HAP-1 (cell line): ENCODE measurements at regions not wholly inside any gene's neighbourhood (a gene's known extent, or its start where the extent isn't known, plus 50 kb on each side); places are given as distances from the start of the nearest gene placed in this dataset.
"Not testable (repeated sequence)": the region's sequence is repeated elsewhere in the genome, so short reads cannot be mapped to it uniquely, and the experiment has no call there.

ENCODE experiments used
- DNase-seq, 2 experiments: peaks; one replicate each; pipeline ENCODE4 v3.0.0-alpha.2; 2016 to 2020; ENCODE audit warnings: low spot score in 2 of 2
- H3K27me3 ChIP-seq: fragments of 250-450 bp; sonication (Bioruptor Pico); 2 replicates; pipeline ENCODE4 v1.5.1; 2020; ENCODE audit warnings: low read depth, mild to moderate bottlenecking, moderate library complexity
- H3K36me3 ChIP-seq: fragments of 250-450 bp; sonication (Bioruptor Pico); replicated peaks from 2 replicates; pipeline ENCODE4 v1.5.1; 2020; ENCODE audit warnings: mild to moderate bottlenecking
- H3K4me1 ChIP-seq: fragments of 250-450 bp; sonication (Bioruptor Pico); 2 replicates; pipeline ENCODE4 v1.5.1; 2020; ENCODE audit warnings: mild to moderate bottlenecking
- H3K4me3 ChIP-seq: fragments of 250-450 bp; sonication (Bioruptor Pico); 2 replicates; pipeline ENCODE4 v1.5.1; 2020; ENCODE audit warnings: mild to moderate bottlenecking, moderate library complexity
- H3K9me3 ChIP-seq: fragments of 250-450 bp; sonication (Bioruptor Pico); 2 replicates; pipeline ENCODE4 v1.5.1; 2020; ENCODE audit warnings: mild to moderate bottlenecking, moderate library complexity
- in situ Hi-C: fragments of 300-500 bp; cut with MboI; formaldehyde crosslinking; loops from 3 replicates; pipeline ENCODE4 v1.14.3; 2020; ENCODE audit warnings: low sequenced_read_pairs, inconsistent platforms, mixed read lengths

GRCh38 chr9:1922026-1922425, 93.1 kb upstream of the SMARCA2 start:
- Histone ChIP-seq H3K27me3 (no peaks in the 10 kb centered on the region), H3K4me3 (no peak overlapping the region), H3K9me3 (no peaks in the 10 kb centered on the region), H3K4me1 (no peaks in the 10 kb centered on the region), H3K36me3 (no peaks in the 10 kb centered on the region)
- in situ Hi-C loops = no loop called here
- no peak for DNase-seq

DNA sequence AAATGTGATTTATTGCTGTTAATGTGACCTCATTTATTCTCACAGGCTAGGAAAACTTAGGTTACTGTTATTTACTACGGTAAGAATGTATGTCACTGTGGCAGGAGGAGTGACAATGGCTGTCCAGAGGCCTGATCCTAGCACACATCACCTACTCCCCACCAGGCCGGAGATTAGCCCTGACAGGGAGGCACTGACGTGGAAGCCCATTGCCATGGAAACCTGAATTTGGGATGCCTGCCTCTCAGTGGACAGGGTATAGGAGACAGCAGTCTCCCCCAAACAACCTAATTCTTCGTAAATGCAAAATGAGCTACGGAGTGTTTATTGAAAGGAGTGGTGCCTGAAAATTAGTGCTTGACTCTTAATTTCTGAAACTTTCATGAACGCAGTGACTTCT, 87.6 kb upstream of the SMARCA2 start:
- in situ Hi-C loops = no loop called here
- H3K4me1 ChIP-seq = 0 out of 2 replicates have a peak, but pooled peaks cover 2% of the 10 kb centered on the region
- no peak for DNase-seq
- H3K36me3 ChIP-seq = no peaks in the 10 kb centered on the region
- no peak overlapping the region for H3K4me3 ChIP-seq
- no peaks in the 10 kb centered on the region for H3K9me3 ChIP-seq
- no peaks in the 10 kb centered on the region for H3K27me3 ChIP-seq

DNA sequence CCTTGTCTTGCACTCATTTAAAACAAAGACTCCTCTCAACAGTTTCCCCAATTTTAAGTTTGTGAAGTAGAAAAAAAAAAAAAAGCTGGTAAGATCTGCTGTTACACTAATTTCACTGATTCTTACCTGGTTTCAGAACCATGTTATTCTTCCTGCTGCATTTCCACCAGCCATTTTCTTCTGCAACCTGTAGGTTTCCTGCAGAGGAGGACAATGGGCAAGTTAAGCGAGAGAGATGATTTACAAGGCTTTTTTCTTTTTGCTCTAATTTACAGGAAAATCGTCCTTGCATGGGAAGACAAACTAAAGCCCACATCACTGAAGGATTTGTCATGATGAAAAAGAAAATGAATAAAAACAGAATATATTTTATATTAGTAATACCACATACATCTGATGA, 86.0 kb upstream of the SMARCA2 start:
- Histone ChIP-seq H3K4me3 (no peak overlapping the region), H3K9me3 (no peaks in the 10 kb centered on the region)
- in situ Hi-C loops = no loop called here

GRCh38 chr9:1929722-1930244, 85.4 kb upstream of the SMARCA2 start:
- Histone ChIP-seq H3K4me3 (no peak overlapping the region), H3K27me3 (no peaks in the 10 kb centered on the region), H3K9me3 (no peaks in the 10 kb centered on the region), H3K4me1 (0 out of 2 replicates have a peak, but pooled peaks cover 2% of the 10 kb centered on the region), H3K36me3 (no peaks in the 10 kb centered on the region)
- no peak for DNase-seq
- in situ Hi-C loops = no loop called here

More for the DNA sequence above, 86.0 kb upstream of the SMARCA2 start:
- DNase-seq = no peak
- H3K4me1 ChIP-seq = 0 out of 2 replicates have a peak, but pooled peaks cover 2% of the 10 kb centered on the region
- H3K36me3 ChIP-seq = no peaks in the 10 kb centered on the region
- H3K27me3 ChIP-seq = no peaks in the 10 kb centered on the region

- DNase-seq = peak; percentile 20 to 27
- H3K27me3 ChIP-seq, H3K9me3 ChIP-seq, H3K4me3 ChIP-seq, H3K4me1 ChIP-seq, H3K36me3 ChIP-seq, in situ Hi-C loops: not testable (repeated sequence)
Observed at GRCh38 chr9:1930245-1930736, 84.9 kb upstream of the SMARCA2 start.

DNA sequence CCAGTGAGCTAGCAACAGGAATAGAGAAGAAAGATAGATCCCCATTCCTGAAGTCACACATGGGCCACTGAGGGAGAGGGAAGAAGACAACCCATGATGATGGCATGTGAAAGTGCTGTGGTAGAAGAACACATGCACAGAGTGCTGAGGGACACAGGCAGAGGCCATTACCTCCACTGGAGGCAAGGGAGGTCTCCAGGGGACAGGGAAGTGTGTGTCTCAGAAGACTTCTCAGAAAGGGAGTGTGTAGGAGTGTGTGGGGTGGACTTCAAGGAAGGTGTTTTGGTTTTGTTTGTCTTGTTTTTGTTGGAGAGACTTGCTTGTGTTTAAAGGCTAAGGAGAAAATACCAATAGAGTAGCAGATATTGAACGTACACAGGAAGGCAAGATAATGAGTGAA, 77.0 kb upstream of the SMARCA2 start:
- in situ Hi-C loops = no loop called here

DNA sequence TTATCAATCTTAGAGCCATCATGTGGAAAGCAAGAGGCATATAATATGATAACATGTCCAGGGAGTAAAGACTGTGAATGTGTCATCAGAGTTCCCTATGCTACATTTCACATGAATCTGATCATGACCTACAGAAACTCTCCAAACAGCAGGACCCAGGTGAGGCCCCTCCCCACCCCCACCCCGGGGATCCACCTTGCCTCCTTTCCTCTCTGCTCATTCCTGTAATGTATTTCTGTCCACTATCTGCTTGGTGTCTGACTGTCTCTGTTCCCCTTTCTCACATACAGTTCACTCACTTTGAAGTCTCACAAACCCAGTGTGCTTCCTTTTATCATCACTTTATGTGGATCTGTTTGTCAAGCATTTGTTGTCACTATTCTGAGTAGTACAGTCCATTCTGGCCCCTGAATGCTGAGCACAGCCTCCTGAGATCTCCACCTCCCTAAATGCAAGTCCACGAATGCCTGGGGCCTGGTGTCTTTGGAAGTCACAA, 76.4 kb upstream of the SMARCA2 start:
- in situ Hi-C loops = no loop called here
- H3K9me3 ChIP-seq = no peaks in the 10 kb centered on the region
- no peak overlapping the region for H3K4me3 ChIP-seq
- no peaks in the 10 kb centered on the region for H3K4me1 ChIP-seq
- H3K27me3 ChIP-seq = 0 out of 2 replicates have a peak, but pooled peaks cover 6% of the 10 kb centered on the region
- no peak for DNase-seq
- no peaks in the 10 kb centered on the region for H3K36me3 ChIP-seq

More for the DNA sequence above, 77.0 kb upstream of the SMARCA2 start:
- H3K9me3 ChIP-seq = no peaks in the 10 kb centered on the region
- 0 out of 2 replicates have a peak, but pooled peaks cover under 1% of the 10 kb centered on the region for H3K27me3 ChIP-seq
- H3K4me3 ChIP-seq = no peak overlapping the region
- DNase-seq = no peak
- H3K4me1 ChIP-seq = no peaks in the 10 kb centered on the region
- no peaks in the 10 kb centered on the region for H3K36me3 ChIP-seq

- Histone ChIP-seq H3K4me1 (no peaks in the 10 kb centered on the region), H3K9me3 (no peaks in the 10 kb centered on the region), H3K27me3 (0 out of 2 replicates have a peak, but pooled peaks cover 7% of the 10 kb centered on the region), H3K4me3 (no peak overlapping the region), H3K36me3 (no peaks in the 10 kb centered on the region)
- no peak for DNase-seq
- in situ Hi-C loops = no loop called here
Observed at GRCh38 chr9:1939466-1939865, 75.7 kb upstream of the SMARCA2 start.

GRCh38 chr9:1939926-1940368, 75.2 kb upstream of the SMARCA2 start:
- peak; percentile 11 to 38 for DNase-seq
- in situ Hi-C loops = no loop called here
- H3K9me3 ChIP-seq = no peaks in the 10 kb centered on the region
- H3K4me3 ChIP-seq = no peak overlapping the region
- H3K4me1 ChIP-seq = no peaks in the 10 kb centered on the region
- H3K36me3 ChIP-seq = no peaks in the 10 kb centered on the region
- 0 out of 2 replicates have a peak, but pooled peaks cover 7% of the 10 kb centered on the region for H3K27me3 ChIP-seq

DNA sequence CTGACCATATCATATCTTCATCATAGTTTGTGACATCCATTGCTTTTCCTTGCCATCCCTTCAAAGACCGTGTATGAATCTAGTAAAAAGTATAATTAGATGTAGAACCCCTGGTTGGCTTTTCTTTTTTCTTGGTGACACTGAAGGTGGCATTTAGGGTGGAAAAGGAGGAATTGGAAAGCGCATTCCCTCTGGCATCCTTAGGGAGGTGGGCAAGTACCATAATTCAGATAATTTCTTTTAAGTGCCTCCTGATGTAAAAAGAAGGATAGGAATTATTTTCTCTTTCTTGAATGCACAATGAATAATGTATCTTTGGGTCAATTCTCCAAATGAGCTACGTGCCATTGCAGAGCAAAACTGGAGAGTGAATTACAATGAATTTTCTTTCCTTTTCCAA, 73.2 kb upstream of the SMARCA2 start:
- H3K4me1 ChIP-seq = no peaks in the 10 kb centered on the region
- no peak overlapping the region for H3K4me3 ChIP-seq
- in situ Hi-C loops = no loop called here
- H3K27me3 ChIP-seq = 0 out of 2 replicates have a peak, but pooled peaks cover 7% of the 10 kb centered on the region
- H3K36me3 ChIP-seq = no peaks in the 10 kb centered on the region
- DNase-seq = no peak
- no peaks in the 10 kb centered on the region for H3K9me3 ChIP-seq

GRCh38 chr9:1946526-1947283, 68.4 kb upstream of the SMARCA2 start:
- 0 out of 2 replicates have a peak, but pooled peaks cover 7% of the 10 kb centered on the region for H3K27me3 ChIP-seq
- in situ Hi-C loops = no loop called here
- no peaks in the 10 kb centered on the region for H3K4me1 ChIP-seq
- no peak for DNase-seq
- H3K36me3 ChIP-seq = no peaks in the 10 kb centered on the region
- no peaks in the 10 kb centered on the region for H3K9me3 ChIP-seq
- H3K4me3 ChIP-seq = no peak overlapping the region

GRCh38 chr9:1947438-1947837, 67.7 kb upstream of the SMARCA2 start:
- Histone ChIP-seq H3K36me3 (no peaks in the 10 kb centered on the region), H3K27me3 (0 out of 2 replicates have a peak, but pooled peaks cover 10% of the 10 kb centered on the region), H3K4me3 (no peak overlapping the region), H3K9me3 (no peaks in the 10 kb centered on the region), H3K4me1 (no peaks in the 10 kb centered on the region)
- DNase-seq = no peak
- in situ Hi-C loops = no loop called here

- in situ Hi-C loops = no loop called here
- Histone ChIP-seq H3K36me3 (no peaks in the 10 kb centered on the region), H3K27me3 (peaks cover 11% of the 10 kb centered on the region; the same call in 1 of the 2 replicates), H3K4me1 (no peaks in the 10 kb centered on the region), H3K9me3 (no peaks in the 10 kb centered on the region), H3K4me3 (no peak overlapping the region)
- DNase-seq = no peak
Observed at GRCh38 chr9:1948541-1948940, 66.6 kb upstream of the SMARCA2 start.

DNA sequence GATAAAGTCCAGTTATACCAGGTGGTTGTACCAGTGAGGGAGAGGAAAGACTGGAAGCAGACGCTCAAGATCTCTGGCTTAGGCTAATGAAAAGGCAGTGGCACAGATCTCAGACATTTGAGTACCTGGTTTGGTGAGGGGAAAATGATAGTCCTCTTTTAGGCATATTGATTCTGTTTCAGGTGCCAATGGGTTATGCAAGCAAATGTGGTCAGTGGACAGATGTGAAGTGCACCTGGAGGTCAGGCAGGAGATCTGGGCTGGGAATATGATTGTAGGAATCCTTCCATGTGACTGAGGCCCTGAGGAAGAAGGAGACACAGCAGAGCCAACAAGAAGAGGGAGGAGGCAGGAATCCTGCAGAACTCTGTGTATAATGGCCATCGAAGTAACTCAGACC, 63.7 kb upstream of the SMARCA2 start:
- no peaks in the 10 kb centered on the region for H3K9me3 ChIP-seq
- in situ Hi-C loops = no loop called here
- no peak for DNase-seq

More for the DNA sequence above, 63.7 kb upstream of the SMARCA2 start:
- H3K27me3 ChIP-seq = peaks cover 9% of the 10 kb centered on the region; the same call in 1 of the 2 replicates
- no peak overlapping the region for H3K4me3 ChIP-seq
- H3K36me3 ChIP-seq = no peaks in the 10 kb centered on the region
- no peaks in the 10 kb centered on the region for H3K4me1 ChIP-seq
